Endothelial cell of umbilical vein (primary cell): ENCODE measurements at regions not wholly inside any gene's neighbourhood (a gene's known extent, or its start where the extent isn't known, plus 50 kb on each side); places are given as distances from the start of the nearest gene placed in this dataset.

Experiments used
- BruUV-seq: library from RNA; stranded (reverse); fragments of 400-500 nt; replicated peaks from 2 replicates; lab custom pipeline; 2021; lab: Mats Ljungman, UMichigan
- CTCF ChIA-PET: fragments of 300-600, 350-600 bp; sonication (Branson Sonifier 250); formaldehyde crosslinking; loops from one replicate; lab custom pipeline; 2021; ENCODE audit warnings: antibody characterized with exemption, inconsistent platforms; lab: Charles Lee
- POLR2A ChIA-PET: fragments of 300-600, 350-600 bp; sonication (Branson Sonifier 250); formaldehyde crosslinking; loops from one replicate; lab custom pipeline; 2021; ENCODE audit warnings: antibody characterized with exemption, inconsistent platforms; lab: Charles Lee
- DNase-seq: peaks from one replicate; pipeline ENCODE4 v3.0.0-alpha.2; 2011; ENCODE audit warnings: low read depth, low spot score
- FAIRE-seq: peaks from 2 replicates; lab custom pipeline; 2011; peaks lifted over from hg19 to GRCh38; lab: Jason Lieb, UNC
- H2AFZ ChIP-seq: 2 replicates; pipeline ENCODE4 v1.6.0; 2012; ENCODE audit warnings: low read depth, low read length, control low read depth, inconsistent platforms
- H3K27ac ChIP-seq: 2 replicates; pipeline ENCODE4 v1.5.1; 2011; ENCODE audit warnings: low read depth, mild to moderate bottlenecking, control low read depth, low read length, moderate library complexity; ENCODE audit not compliant: insufficient read depth
- H3K27me3 ChIP-seq, 2 experiments: 2 replicates each; pipeline versions ENCODE4 v1.6.0 to v1.6.1; 2011; ENCODE audit warnings: low read length in 2 of 2, mixed read lengths in 1 of 2; ENCODE audit not compliant: control insufficient read depth in 2 of 2, insufficient read depth in 2 of 2
- H3K36me3 ChIP-seq, 2 experiments: 2 replicates in 1 of 2; 3 replicates in 1 of 2; pipeline ENCODE4 v1.5.1; 2011; ENCODE audit warnings: low read length in 2 of 2, mild to moderate bottlenecking in 1 of 2, moderate library complexity in 1 of 2; ENCODE audit not compliant: control insufficient read depth in 2 of 2, insufficient read depth in 2 of 2; ENCODE audit errors: extremely low read depth in 1 of 2
- H3K4me1 ChIP-seq: 3 replicates; pipeline ENCODE4 v1.5.1; 2011; ENCODE audit warnings: mild to moderate bottlenecking, low read length; ENCODE audit not compliant: control insufficient read depth, insufficient read depth; ENCODE audit errors: extremely low read depth
- H3K4me2 ChIP-seq: 2 replicates; pipeline ENCODE4 v1.6.1; 2011; ENCODE audit warnings: low read length, control low read depth, mixed read lengths; ENCODE audit not compliant: insufficient read depth
- H3K4me3 ChIP-seq, 3 experiments: fragments of 200-600 bp in 1 of 3; sonication (generic), shearing (Covaris generic) in 1 of 3; replicated peaks in 1 of 3; 2 replicates each; pipeline ENCODE4 v1.5.1; 2011 to 2016; ENCODE audit warnings: control low read depth in 3 of 3, low read length in 3 of 3, mild to moderate bottlenecking in 2 of 3, inconsistent platforms in 1 of 3, low read depth in 1 of 3, moderate library complexity in 1 of 3; ENCODE audit not compliant: insufficient read depth in 1 of 3
- H3K79me2 ChIP-seq: 2 replicates; pipeline ENCODE4 v1.6.0; 2012; ENCODE audit warnings: low read length, inconsistent platforms; ENCODE audit not compliant: control insufficient read depth, insufficient read depth
- H3K9ac ChIP-seq: replicated peaks from 2 replicates; pipeline ENCODE3; 2011; ENCODE audit warnings: low read length, control low read depth; ENCODE audit not compliant: insufficient read depth; ENCODE audit errors: extremely low read depth
- H3K9me1 ChIP-seq: replicated peaks from 3 replicates; pipeline ENCODE4 v1.6.0; 2011; ENCODE audit warnings: mild to moderate bottlenecking, low read length; ENCODE audit not compliant: control insufficient read depth, insufficient read depth; ENCODE audit errors: extremely low read depth
- H3K9me3 ChIP-seq: replicated peaks from 2 replicates; pipeline ENCODE4 v1.5.1; 2012; ENCODE audit warnings: low read length, inconsistent platforms; ENCODE audit not compliant: control insufficient read depth, insufficient read depth
- H4K20me1 ChIP-seq: replicated peaks from 2 replicates; pipeline ENCODE3; 2011; ENCODE audit warnings: mild to moderate bottlenecking, low read length; ENCODE audit not compliant: control insufficient read depth, insufficient read depth; ENCODE audit errors: extremely low read depth
- EZH2 ChIP-seq: IDR thresholded peaks from 2 replicates; pipeline ENCODE4 v1.6.1; 2012; ENCODE audit warnings: borderline replicate concordance, low read depth, mild to moderate bottlenecking, moderate library complexity, low read length, inconsistent platforms; ENCODE audit not compliant: severe bottlenecking
- FOS ChIP-seq: IDR thresholded peaks from 2 replicates; pipeline ENCODE4 v1.6.1; 2011; ENCODE audit warnings: mild to moderate bottlenecking, low read length, moderate library complexity, borderline replicate concordance; ENCODE audit not compliant: insufficient read depth
- GATA2 ChIP-seq: IDR thresholded peaks from 2 replicates; pipeline ENCODE4 v1.7.0; 2011; ENCODE audit warnings: low read depth, mild to moderate bottlenecking, moderate library complexity, mixed read lengths, low read length; ENCODE audit not compliant: insufficient read length, insufficient read depth
- JUN ChIP-seq: IDR thresholded peaks from 2 replicates; pipeline ENCODE4 v1.6.1; 2011; ENCODE audit warnings: borderline replicate concordance, low read depth; ENCODE audit not compliant: insufficient read length, insufficient read depth
- MYC ChIP-seq: IDR thresholded peaks from one replicate; pipeline ENCODE4 v1.6.1; 2011; ENCODE audit warnings: mild to moderate bottlenecking, low read depth, low read length
- POLR2A ChIP-seq: IDR thresholded peaks from 2 replicates; pipeline ENCODE4 v1.6.1; 2012; ENCODE audit warnings: low read depth, mild to moderate bottlenecking, control low read depth, low read length
- POLR2AphosphoS5 ChIP-seq: IDR thresholded peaks from 2 replicates; pipeline ENCODE4 v1.6.1; 2012; ENCODE audit warnings: low read depth, mild to moderate bottlenecking, control low read depth, low read length, moderate library complexity; ENCODE audit not compliant: insufficient read depth
- dilution Hi-C: fragments of 300-500 bp; cut with MboI; formaldehyde crosslinking; loops from one replicate; pipeline ENCODE4 v1.15.0; 2019; ENCODE audit warnings: low sequenced_read_pairs; ENCODE audit not compliant: extremely low pct_ligation_motif_present
- intact Hi-C: fragments of 100-400 bp; cut with micrococcal nuclease; formaldehyde crosslinking; loops from one replicate; pipeline ENCODE4 v1.10.0; 2022
- TF ChIP-seq, protein P1 (sequence below): IDR thresholded peaks from 2 replicates; pipeline ENCODE4 v1.6.1; 2011; ENCODE audit not compliant: insufficient read depth, insufficient read length
- TF ChIP-seq, protein P2 (sequence below), 2 donors: IDR thresholded peaks; 1 replicate in 1 of 2; 2 replicates in 1 of 2; pipeline ENCODE4 v1.5.1; 2011; ENCODE audit warnings: low read length in 2 of 2, mild to moderate bottlenecking in 2 of 2, moderate library complexity in 2 of 2, control low read depth in 1 of 2, inconsistent platforms in 1 of 2, low read depth in 1 of 2; ENCODE audit not compliant: insufficient read depth in 1 of 2; ENCODE audit errors: extremely low read depth in 1 of 2

DNA sequence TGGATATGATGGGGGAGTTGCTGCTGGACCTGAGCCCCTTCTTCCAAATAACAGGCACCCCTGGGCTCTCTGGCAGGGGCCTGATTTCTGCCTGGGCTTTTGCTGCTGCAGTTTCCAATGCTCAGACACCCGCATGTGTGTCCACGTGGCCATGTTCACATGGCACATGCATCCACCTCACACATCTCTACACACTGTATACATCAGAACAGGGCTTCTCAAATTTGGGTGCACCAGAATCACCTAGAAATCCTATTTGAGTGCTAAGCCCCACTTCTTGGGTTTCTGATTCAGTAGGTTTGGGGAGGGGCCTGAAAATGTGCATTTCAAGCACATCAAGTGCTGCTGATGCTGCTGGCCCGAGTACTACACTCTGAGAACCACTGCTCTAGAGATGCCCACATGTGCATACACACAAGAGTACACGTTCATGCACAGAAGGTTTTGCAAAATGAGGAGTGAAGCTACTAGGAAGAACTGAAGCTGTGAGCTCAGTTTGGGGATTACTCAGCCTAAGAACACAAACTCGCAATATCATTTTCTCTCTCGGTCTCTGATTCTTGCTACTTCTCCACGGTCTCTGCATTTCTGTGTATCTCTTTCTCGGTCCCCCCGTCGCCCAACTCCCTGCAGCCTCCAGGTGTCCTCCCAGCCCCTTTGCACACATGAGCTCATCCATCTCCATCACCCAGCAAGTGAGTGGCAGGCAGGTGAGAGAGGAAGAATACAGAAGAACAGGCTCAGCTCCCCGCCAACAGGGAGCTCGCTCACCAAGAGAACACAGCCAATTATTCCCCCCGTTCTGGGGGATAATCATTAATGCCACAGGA, 97.0 kb downstream of the PCDH1 start:
- Histone ChIP-seq H3K27ac (no peak overlapping the region), H4K20me1 (no peaks in the 10 kb centered on the region), H3K27me3 (peaks cover 2 to 3% of the 10 kb centered on the region in 2 experiments), H3K4me2 (no peak overlapping the region), H3K36me3 (no peaks in the 10 kb centered on the region), H3K9me1 (no peaks in the 10 kb centered on the region), H3K79me2 (no peaks in the 10 kb centered on the region), H3K4me1 (no peaks in the 10 kb centered on the region), H3K4me3 (no peak overlapping the region), H3K9ac (no peak overlapping the region), H3K9me3 (no peaks in the 10 kb centered on the region), H2AFZ (no peak overlapping the region)
- dilution Hi-C loops (no loop called here), intact Hi-C loops (no loop called here)
- ChIA-PET CTCF (interaction anchor here (1.4 to 2.5 kb wide), 6 partner anchors 15 to 98 kb away, joined by 4 to 16 read pairs (median 6); no protein-coding TSS in a partner anchor), POLR2A (no interaction called here)
- no TSS peak for BruUV-seq
- DNase-seq (no peak), FAIRE-seq (no peak)
- TF ChIP-seq, protein P1, sequence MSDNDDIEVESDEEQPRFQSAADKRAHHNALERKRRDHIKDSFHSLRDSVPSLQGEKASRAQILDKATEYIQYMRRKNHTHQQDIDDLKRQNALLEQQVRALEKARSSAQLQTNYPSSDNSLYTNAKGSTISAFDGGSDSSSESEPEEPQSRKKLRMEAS, result no peak
- TF ChIP-seq EZH2 (no peak), FOS (no peak), POLR2AphosphoS5 (no peak), MYC (no peak), JUN (no peak), GATA2 (no peak), POLR2A (no peak)
- TF ChIP-seq, protein P2, sequence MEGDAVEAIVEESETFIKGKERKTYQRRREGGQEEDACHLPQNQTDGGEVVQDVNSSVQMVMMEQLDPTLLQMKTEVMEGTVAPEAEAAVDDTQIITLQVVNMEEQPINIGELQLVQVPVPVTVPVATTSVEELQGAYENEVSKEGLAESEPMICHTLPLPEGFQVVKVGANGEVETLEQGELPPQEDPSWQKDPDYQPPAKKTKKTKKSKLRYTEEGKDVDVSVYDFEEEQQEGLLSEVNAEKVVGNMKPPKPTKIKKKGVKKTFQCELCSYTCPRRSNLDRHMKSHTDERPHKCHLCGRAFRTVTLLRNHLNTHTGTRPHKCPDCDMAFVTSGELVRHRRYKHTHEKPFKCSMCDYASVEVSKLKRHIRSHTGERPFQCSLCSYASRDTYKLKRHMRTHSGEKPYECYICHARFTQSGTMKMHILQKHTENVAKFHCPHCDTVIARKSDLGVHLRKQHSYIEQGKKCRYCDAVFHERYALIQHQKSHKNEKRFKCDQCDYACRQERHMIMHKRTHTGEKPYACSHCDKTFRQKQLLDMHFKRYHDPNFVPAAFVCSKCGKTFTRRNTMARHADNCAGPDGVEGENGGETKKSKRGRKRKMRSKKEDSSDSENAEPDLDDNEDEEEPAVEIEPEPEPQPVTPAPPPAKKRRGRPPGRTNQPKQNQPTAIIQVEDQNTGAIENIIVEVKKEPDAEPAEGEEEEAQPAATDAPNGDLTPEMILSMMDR (IDR thresholded peaks at IDR 0.05; ENCODE audit: extremely low read depth in 1 of 2, insufficient read depth in 1 of 2, low read depth in 1 of 2, low read length in 2 of 2), result no peak
